Keratinocyte (primary cell): ENCODE measurements at regions not wholly inside any gene's neighbourhood (a gene's known extent, or its start where the extent isn't known, plus 50 kb on each side); places are given as distances from the start of the nearest gene placed in this dataset.

Source experiments
- CTCF ChIP-seq, 3 experiments: IDR thresholded peaks in 1 of 3; conservative IDR thresholded peaks in 1 of 3; optimal IDR thresholded peaks in 1 of 3; 2 replicates in 2 of 3; 3 replicates in 1 of 3; pipeline versions ENCODE3 to v1.5.1; 2011; ENCODE audit warnings: low read length in 3 of 3, mild to moderate bottlenecking in 3 of 3, moderate library complexity in 2 of 3, control low read depth in 1 of 3, inconsistent platforms in 1 of 3; ENCODE audit not compliant: insufficient read depth in 2 of 3; ENCODE audit errors: extremely low read depth in 1 of 3
- EZH2 ChIP-seq: IDR thresholded peaks from one replicate; pipeline ENCODE4 v1.6.1; 2012; ENCODE audit warnings: inconsistent platforms, mild to moderate bottlenecking, low read length, moderate library complexity

GRCh38 chr15:72958634-72959033, 93.6 kb upstream of the NEO1 start:
- TF ChIP-seq CTCF (optimal IDR thresholded peaks at IDR 0.05 in 1 of 3, IDR thresholded peaks at IDR 0.05 in 1 of 3, conservative IDR thresholded peaks at IDR 0.05 in 1 of 3; ENCODE audit: extremely low read depth in 1 of 3, insufficient read depth in 2 of 3, low read length in 3 of 3), result no peak
- TF ChIP-seq EZH2, result no peak
